Natural killer cell (primary cell): ENCODE measurements at regions not wholly inside any gene's neighbourhood (a gene's known extent, or its start where the extent isn't known, plus 50 kb on each side); places are given as distances from the start of the nearest gene placed in this dataset.

Source experiments
- ATAC-seq, 3 donors: fragments of 150-1000 bp in 2 of 3; fragments of 200-7000 bp in 1 of 3; cut with Tn5 transposase; 1 replicate in 1 of 3; 2 replicates in 2 of 3; pipeline ENCODE4 v1.10.0; 2021; ENCODE audit warnings: mild to moderate bottlenecking in 2 of 3, moderate library complexity in 2 of 3
- DNase-seq, 2 donors: peaks; one replicate each; pipeline versions ENCODE4 v3.0.0 to v3.0.0-alpha.2; 2013 to 2021; ENCODE audit warnings: mixed read lengths in 1 of 2
- H3K27ac ChIP-seq: one replicate; pipeline ENCODE4 v1.5.1; 2013; ENCODE audit warnings: mild to moderate bottlenecking, low read length
- H3K27me3 ChIP-seq: one replicate; pipeline ENCODE4 v1.6.1; 2013; ENCODE audit warnings: low read length; ENCODE audit not compliant: control insufficient read depth, insufficient read depth
- H3K36me3 ChIP-seq: one replicate; pipeline ENCODE4 v1.6.1; 2013; ENCODE audit warnings: low read length; ENCODE audit not compliant: control insufficient read depth, insufficient read depth
- H3K4me1 ChIP-seq: one replicate; pipeline ENCODE4 v1.6.1; 2013; ENCODE audit warnings: low read length; ENCODE audit not compliant: control insufficient read depth, insufficient read depth
- H3K4me3 ChIP-seq: one replicate; pipeline ENCODE4 v1.5.1; 2013; ENCODE audit warnings: low read length
- H3K9me3 ChIP-seq: one replicate; pipeline ENCODE4 v1.6.1; 2013; ENCODE audit warnings: low read length; ENCODE audit not compliant: control insufficient read depth, insufficient read depth
- H3K27ac Mint-ChIP-seq, 2 donors: one replicate each; pipeline ENCODE4 v1.8.0; 2022; ENCODE audit warnings: mild to moderate bottlenecking in 2 of 2, mixed read lengths in 2 of 2, moderate library complexity in 1 of 2
- H3K27me3 Mint-ChIP-seq, 2 donors: one replicate each; pipeline ENCODE4 v1.8.0; 2022; ENCODE audit warnings: low read depth in 2 of 2, mixed read lengths in 2 of 2
- H3K36me3 Mint-ChIP-seq: one replicate; pipeline ENCODE4 v1.8.0; 2022; ENCODE audit warnings: mixed read lengths
- H3K4me1 Mint-ChIP-seq, 2 donors: one replicate each; pipeline ENCODE4 v1.8.0; 2022; ENCODE audit warnings: mixed read lengths in 2 of 2
- H3K4me3 Mint-ChIP-seq: one replicate; pipeline ENCODE4 v1.8.0; 2022; ENCODE audit warnings: mild to moderate bottlenecking, moderate library complexity, mixed read lengths
- H3K9me3 Mint-ChIP-seq, 2 donors: one replicate each; pipeline ENCODE4 v1.8.0; 2022; ENCODE audit warnings: mixed read lengths in 2 of 2
- WGBS: methylation state at CpG from one replicate; pipeline ENCODE4 v1.1.7; 2013; ENCODE audit warnings: missing lambda C conversion rate; ENCODE audit not compliant: insufficient coverage; 5-methylcytosine and 5-hydroxymethylcytosine counted together
- intact Hi-C: fragments of 100-400 bp; cut with micrococcal nuclease; formaldehyde crosslinking; loops from one replicate; pipeline ENCODE4 v1.14.2; 2022
- TF ChIP-seq, protein P1 (sequence below): fragments of 200-600 bp; IDR thresholded peaks from one replicate; pipeline ENCODE4 v1.8.0; 2022; ENCODE audit warnings: antibody characterized with exemption

DNA sequence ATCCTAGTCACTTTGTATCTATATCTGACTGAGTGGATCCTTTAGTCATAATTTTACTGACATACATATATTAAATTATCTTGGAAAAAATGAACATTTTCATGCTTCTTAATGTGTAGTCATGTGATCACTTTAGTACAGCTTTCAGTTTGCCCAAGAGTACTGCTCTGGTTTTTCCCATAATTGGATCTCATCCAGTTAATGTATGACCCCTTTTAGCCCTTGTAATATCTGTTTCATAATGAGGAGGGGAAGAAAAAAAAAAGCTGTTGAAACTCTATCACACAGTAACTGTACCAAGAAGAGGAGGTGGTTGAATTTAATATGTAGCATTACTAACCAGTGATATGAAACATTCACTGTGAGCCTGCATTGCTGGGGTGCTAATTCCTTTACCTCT lies 328.7 kb downstream of the PTPRC start:
- Mint-ChIP-seq H3K27ac (no peak overlapping the region), H3K36me3 (peaks cover 13% of the 10 kb centered on the region), H3K4me3 (peak overlapping the region; percentile 7), H3K27me3 (no peaks in the 10 kb centered on the region), H3K4me1 (peaks cover 6 to 16% of the 10 kb centered on the region in 2 donors), H3K9me3 (no peaks in the 10 kb centered on the region)
- no peak overlapping the region for H3K27ac ChIP-seq
- intact Hi-C loops: no loop called here
- TF ChIP-seq, protein P1, sequence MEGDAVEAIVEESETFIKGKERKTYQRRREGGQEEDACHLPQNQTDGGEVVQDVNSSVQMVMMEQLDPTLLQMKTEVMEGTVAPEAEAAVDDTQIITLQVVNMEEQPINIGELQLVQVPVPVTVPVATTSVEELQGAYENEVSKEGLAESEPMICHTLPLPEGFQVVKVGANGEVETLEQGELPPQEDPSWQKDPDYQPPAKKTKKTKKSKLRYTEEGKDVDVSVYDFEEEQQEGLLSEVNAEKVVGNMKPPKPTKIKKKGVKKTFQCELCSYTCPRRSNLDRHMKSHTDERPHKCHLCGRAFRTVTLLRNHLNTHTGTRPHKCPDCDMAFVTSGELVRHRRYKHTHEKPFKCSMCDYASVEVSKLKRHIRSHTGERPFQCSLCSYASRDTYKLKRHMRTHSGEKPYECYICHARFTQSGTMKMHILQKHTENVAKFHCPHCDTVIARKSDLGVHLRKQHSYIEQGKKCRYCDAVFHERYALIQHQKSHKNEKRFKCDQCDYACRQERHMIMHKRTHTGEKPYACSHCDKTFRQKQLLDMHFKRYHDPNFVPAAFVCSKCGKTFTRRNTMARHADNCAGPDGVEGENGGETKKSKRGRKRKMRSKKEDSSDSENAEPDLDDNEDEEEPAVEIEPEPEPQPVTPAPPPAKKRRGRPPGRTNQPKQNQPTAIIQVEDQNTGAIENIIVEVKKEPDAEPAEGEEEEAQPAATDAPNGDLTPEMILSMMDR: no peak
- no peak for DNase-seq
- H3K27me3 ChIP-seq: no peaks in the 10 kb centered on the region
- no peak overlapping the region for H3K4me3 ChIP-seq
- H3K36me3 ChIP-seq: no peaks in the 10 kb centered on the region
- no peak for ATAC-seq
- no peaks in the 10 kb centered on the region for H3K4me1 ChIP-seq
- H3K9me3 ChIP-seq: no peaks in the 10 kb centered on the region

DNA sequence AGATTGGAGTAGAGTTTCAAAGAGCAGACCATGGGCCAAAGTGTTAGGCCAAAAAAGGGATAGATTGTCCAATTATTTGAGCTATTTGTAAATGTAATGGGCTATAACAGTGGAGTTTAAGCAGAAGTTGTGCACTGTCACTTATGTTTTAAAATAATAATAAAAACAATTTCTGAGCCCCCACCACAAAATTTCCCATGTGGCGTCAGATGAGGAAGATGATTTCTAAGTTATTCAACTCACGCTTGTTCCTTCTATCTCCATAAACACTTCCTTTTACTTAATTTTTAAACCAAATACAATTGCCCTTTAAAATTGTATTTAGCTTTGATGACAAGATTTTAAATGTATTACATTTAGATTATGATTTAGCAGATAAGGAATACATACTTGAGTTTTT lies 330.0 kb downstream of the PTPRC start:
- Histone ChIP-seq H3K9me3 (no peaks in the 10 kb centered on the region), H3K27ac (no peak overlapping the region), H3K4me1 (no peaks in the 10 kb centered on the region), H3K4me3 (no peak overlapping the region), H3K27me3 (no peaks in the 10 kb centered on the region), H3K36me3 (no peaks in the 10 kb centered on the region)
- TF ChIP-seq, protein P1: no peak
- WGBS: 90% methylated on average over 2 of the region's 2 CpGs
- no peak overlapping the region for H3K4me3 Mint-ChIP-seq
- no peaks in the 10 kb centered on the region for H3K27me3 Mint-ChIP-seq
- DNase-seq (no peak), ATAC-seq (no peak)
- intact Hi-C loops: no loop called here
- peaks cover 6 to 12% of the 10 kb centered on the region in 2 donors for H3K4me1 Mint-ChIP-seq
- H3K9me3 Mint-ChIP-seq: no peaks in the 10 kb centered on the region
- no peak overlapping the region for H3K27ac Mint-ChIP-seq
- H3K36me3 Mint-ChIP-seq: peaks cover 13% of the 10 kb centered on the region

DNA sequence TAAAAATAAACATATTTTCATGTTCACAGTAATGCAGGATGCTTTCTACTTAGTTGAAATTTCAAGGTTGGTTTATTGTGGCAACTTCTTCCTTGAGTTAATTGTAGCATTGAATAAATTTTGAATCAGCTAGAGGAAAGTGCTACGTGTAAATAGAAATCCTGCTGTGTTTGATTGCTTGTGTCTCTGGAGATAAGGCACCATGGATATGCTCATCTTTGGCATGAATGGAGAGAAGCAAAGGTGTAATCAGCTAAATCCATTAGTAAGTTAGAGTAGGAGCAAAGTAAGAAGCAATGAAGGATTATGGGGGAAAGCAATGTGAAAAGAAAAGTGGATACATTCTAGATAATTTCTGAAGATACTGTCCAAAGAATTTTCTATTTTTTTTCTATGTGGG lies 331.1 kb downstream of the PTPRC start:
- no peak for ATAC-seq
- H3K9me3 ChIP-seq: no peaks in the 10 kb centered on the region
- H3K27ac ChIP-seq: no peak overlapping the region
- no peaks in the 10 kb centered on the region for H3K36me3 ChIP-seq
- H3K9me3 Mint-ChIP-seq: no peaks in the 10 kb centered on the region
- TF ChIP-seq, protein P1: no peak
- intact Hi-C loops: no loop called here
- 82% methylated on average over 1 of the region's 1 CpG for WGBS
- H3K4me1 ChIP-seq: no peaks in the 10 kb centered on the region
- DNase-seq: no peak
- no peak overlapping the region for H3K4me3 Mint-ChIP-seq
- peaks cover 10% of the 10 kb centered on the region for H3K36me3 Mint-ChIP-seq
- H3K27ac Mint-ChIP-seq: no peak overlapping the region
- peaks cover 6 to 10% of the 10 kb centered on the region in 2 donors for H3K4me1 Mint-ChIP-seq
- H3K27me3 Mint-ChIP-seq: no peaks in the 10 kb centered on the region
- no peak overlapping the region for H3K4me3 ChIP-seq
- H3K27me3 ChIP-seq: no peaks in the 10 kb centered on the region

DNA sequence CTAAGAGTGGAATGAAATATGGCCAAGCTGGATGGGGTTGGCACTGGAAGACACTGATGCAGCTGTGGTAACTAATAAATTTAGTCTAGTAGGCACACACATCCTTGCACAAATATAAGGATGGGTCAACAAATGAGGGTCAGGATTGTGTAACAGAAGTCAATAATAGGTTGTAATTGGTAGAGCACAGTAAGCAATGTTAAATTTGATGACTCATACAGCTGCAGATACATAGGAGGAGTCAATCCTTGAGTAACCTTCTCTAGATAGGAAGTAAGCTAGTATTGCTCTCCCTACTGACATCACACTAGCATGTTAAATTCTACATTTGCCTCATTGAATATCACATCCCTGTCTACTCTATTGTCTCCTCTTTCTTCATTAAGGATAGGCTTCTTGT lies 332.1 kb downstream of the PTPRC start:
- no peak overlapping the region for H3K27ac ChIP-seq
- Mint-ChIP-seq H3K36me3 (peaks cover under 1% of the 10 kb centered on the region), H3K27me3 (no peaks in the 10 kb centered on the region), H3K27ac (no peak overlapping the region), H3K9me3 (no peaks in the 10 kb centered on the region), H3K4me1 (peaks cover 6 to 15% of the 10 kb centered on the region in 2 donors), H3K4me3 (no peak overlapping the region)
- H3K4me1 ChIP-seq: no peaks in the 10 kb centered on the region
- intact Hi-C loops: no loop called here
- DNase-seq (no peak), ATAC-seq (peak in 1 of 3 donors; percentile 34)
- H3K36me3 ChIP-seq: no peaks in the 10 kb centered on the region
- no peaks in the 10 kb centered on the region for H3K9me3 ChIP-seq
- TF ChIP-seq, protein P1: no peak
- H3K27me3 ChIP-seq: no peaks in the 10 kb centered on the region
- H3K4me3 ChIP-seq: no peak overlapping the region
